ENCODE measurements at regions not wholly inside any gene's neighbourhood (a gene's known extent, or its start where the extent isn't known, plus 50 kb on each side); places are given as distances from the start of the nearest gene placed in this dataset.
A peak's percentile ranks its signal among the peaks of the same experiment; 100 is the strongest.

- Histone ChIP-seq H3K9me3 (ENCODE audit: low read depth, low read length) (no peaks in the 10 kb centered on the region), H3K4me3 (no peak overlapping the region), H3K9ac (ENCODE audit: insufficient read length) (no peak overlapping the region), H3K27ac (no peak overlapping the region), H3K36me3 (ENCODE audit: insufficient read depth, low read length) (no peaks in the 10 kb centered on the region)
- TF ChIP-seq EZH2 (IDR thresholded peaks at IDR 0.05) (no peak), POLR2AphosphoS5 (IDR thresholded peaks at IDR 0.05; ENCODE audit: borderline replicate concordance, low read depth, low read length) (no peak), FOXP2 (optimal IDR thresholded peaks at IDR 0.05; ENCODE audit: control extremely low read depth, extremely low read length, insufficient read depth) (no peak)
- no peak for DNase-seq (ENCODE audit: low read depth, low spot score)
Observed at GRCh38 chr13:90402613-90403012, 944.9 kb upstream of the MIR17HG start.

GRCh38 chr13:90403330-90404082, 944.0 kb upstream of the MIR17HG start:
- H3K27ac ChIP-seq: no peak overlapping the region
- no peak overlapping the region for H3K9ac ChIP-seq (ENCODE audit: insufficient read length)
- no peak for DNase-seq (ENCODE audit: low read depth, low spot score)
- no peak for TF ChIP-seq FOXP2 (optimal IDR thresholded peaks at IDR 0.05; ENCODE audit: control extremely low read depth, extremely low read length, insufficient read depth)
- H3K36me3 ChIP-seq (ENCODE audit: insufficient read depth, low read length): no peaks in the 10 kb centered on the region
- no peak overlapping the region for H3K4me3 ChIP-seq
- no peaks in the 10 kb centered on the region for H3K9me3 ChIP-seq (ENCODE audit: low read depth, low read length)

- Histone ChIP-seq H3K27ac (no peak overlapping the region), H3K9ac (ENCODE audit: insufficient read length) (no peak overlapping the region), H3K36me3 (ENCODE audit: insufficient read depth, low read length) (no peaks in the 10 kb centered on the region), H3K4me3 (no peak overlapping the region), H3K9me3 (ENCODE audit: low read depth, low read length) (no peaks in the 10 kb centered on the region)
- DNase-seq (ENCODE audit: low read depth, low spot score): no peak
- no peak for TF ChIP-seq FOXP2 (optimal IDR thresholded peaks at IDR 0.05; ENCODE audit: control extremely low read depth, extremely low read length, insufficient read depth)
- no peak for TF ChIP-seq EZH2 (IDR thresholded peaks at IDR 0.05)
- TF ChIP-seq POLR2AphosphoS5 (IDR thresholded peaks at IDR 0.05; ENCODE audit: borderline replicate concordance, low read depth, low read length): no peak
Observed at GRCh38 chr13:90405301-90405700, 942.2 kb upstream of the MIR17HG start.

- no peak for DNase-seq (ENCODE audit: low read depth, low spot score)
- H3K27ac ChIP-seq: no peak overlapping the region
- no peak for TF ChIP-seq FOXP2 (optimal IDR thresholded peaks at IDR 0.05; ENCODE audit: control extremely low read depth, extremely low read length, insufficient read depth)
- TF ChIP-seq EZH2 (IDR thresholded peaks at IDR 0.05): no peak
- TF ChIP-seq POLR2AphosphoS5 (IDR thresholded peaks at IDR 0.05; ENCODE audit: borderline replicate concordance, low read depth, low read length): no peak
- H3K4me3 ChIP-seq: no peak overlapping the region
- no peaks in the 10 kb centered on the region for H3K36me3 ChIP-seq (ENCODE audit: insufficient read depth, low read length)
- H3K9me3 ChIP-seq (ENCODE audit: low read depth, low read length): no peaks in the 10 kb centered on the region
- H3K9ac ChIP-seq (ENCODE audit: insufficient read length): no peak overlapping the region
Observed at GRCh38 chr13:90412980-90413379, 934.5 kb upstream of the MIR17HG start.

- H3K9me3 ChIP-seq (ENCODE audit: low read depth, low read length): no peaks in the 10 kb centered on the region
- H3K9ac ChIP-seq (ENCODE audit: insufficient read length): no peak overlapping the region
- H3K36me3 ChIP-seq (ENCODE audit: insufficient read depth, low read length): no peaks in the 10 kb centered on the region
- no peak overlapping the region for H3K4me3 ChIP-seq
- DNase-seq (ENCODE audit: low read depth, low spot score): no peak
- TF ChIP-seq POLR2AphosphoS5 (IDR thresholded peaks at IDR 0.05; ENCODE audit: borderline replicate concordance, low read depth, low read length) (no peak), FOXP2 (optimal IDR thresholded peaks at IDR 0.05; ENCODE audit: control extremely low read depth, extremely low read length, insufficient read depth) (no peak), EZH2 (IDR thresholded peaks at IDR 0.05) (no peak)
- H3K27ac ChIP-seq: no peak overlapping the region
Observed at GRCh38 chr13:90413548-90413947, 933.9 kb upstream of the MIR17HG start.

GRCh38 chr13:90414691-90415596, 932.5 kb upstream of the MIR17HG start:
- H3K9me3 ChIP-seq (ENCODE audit: low read depth, low read length): no peaks in the 10 kb centered on the region
- no peak for DNase-seq (ENCODE audit: low read depth, low spot score)

GRCh38 chr13:90415902-90416301, 931.6 kb upstream of the MIR17HG start:
- no peaks in the 10 kb centered on the region for H3K36me3 ChIP-seq (ENCODE audit: insufficient read depth, low read length)
- H3K4me3 ChIP-seq: no peak overlapping the region
- DNase-seq (ENCODE audit: low read depth, low spot score): no peak
- H3K9me3 ChIP-seq (ENCODE audit: low read depth, low read length): no peaks in the 10 kb centered on the region
- no peak overlapping the region for H3K27ac ChIP-seq
- H3K9ac ChIP-seq (ENCODE audit: insufficient read length): no peak overlapping the region
- no peak for TF ChIP-seq FOXP2 (optimal IDR thresholded peaks at IDR 0.05; ENCODE audit: control extremely low read depth, extremely low read length, insufficient read depth)
- no peak for TF ChIP-seq EZH2 (IDR thresholded peaks at IDR 0.05)
- no peak for TF ChIP-seq POLR2AphosphoS5 (IDR thresholded peaks at IDR 0.05; ENCODE audit: borderline replicate concordance, low read depth, low read length)

More at GRCh38 chr13:90414691-90415596, 932.5 kb upstream of the MIR17HG start:
- no peak for TF ChIP-seq EZH2 (IDR thresholded peaks at IDR 0.05)
- TF ChIP-seq FOXP2 (optimal IDR thresholded peaks at IDR 0.05; ENCODE audit: control extremely low read depth, extremely low read length, insufficient read depth): no peak
- no peak for TF ChIP-seq POLR2AphosphoS5 (IDR thresholded peaks at IDR 0.05; ENCODE audit: borderline replicate concordance, low read depth, low read length)
- Histone ChIP-seq H3K4me3 (no peak overlapping the region), H3K9ac (ENCODE audit: insufficient read length) (no peak overlapping the region), H3K27ac (no peak overlapping the region), H3K36me3 (ENCODE audit: insufficient read depth, low read length) (no peaks in the 10 kb centered on the region)

GRCh38 chr13:90416519-90416918, 931.0 kb upstream of the MIR17HG start:
- Histone ChIP-seq H3K27ac (no peak overlapping the region), H3K4me3 (no peak overlapping the region)
- no peak for TF ChIP-seq EZH2 (IDR thresholded peaks at IDR 0.05)
- TF ChIP-seq FOXP2 (optimal IDR thresholded peaks at IDR 0.05; ENCODE audit: control extremely low read depth, extremely low read length, insufficient read depth): no peak
- TF ChIP-seq POLR2AphosphoS5 (IDR thresholded peaks at IDR 0.05; ENCODE audit: borderline replicate concordance, low read depth, low read length): no peak

More at GRCh38 chr13:90416519-90416918, 931.0 kb upstream of the MIR17HG start:
- peak; percentile 62 for DNase-seq (ENCODE audit: low read depth, low spot score)
- Histone ChIP-seq H3K36me3 (ENCODE audit: insufficient read depth, low read length) (no peaks in the 10 kb centered on the region), H3K9ac (ENCODE audit: insufficient read length) (no peak overlapping the region), H3K9me3 (ENCODE audit: low read depth, low read length) (no peaks in the 10 kb centered on the region)
